IMR-90 (cell line): ENCODE measurements at regions not wholly inside any gene's neighbourhood (a gene's known extent, or its start where the extent isn't known, plus 50 kb on each side); places are given as distances from the start of the nearest gene placed in this dataset.

Source experiments
- ATAC-seq: fragments of 200-7000 bp; cut with Tn5 transposase; 2 replicates; pipeline ENCODE4 v1.9.1; 2020; ENCODE audit warnings: low read depth, mild to moderate bottlenecking, moderate library complexity
- BruUV-seq: library from RNA; stranded (reverse); fragments of 400-500 nt; replicated peaks from 2 replicates; lab custom pipeline; 2021; lab: Mats Ljungman, UMichigan
- CTCF ChIA-PET: fragments of 300-600 bp; formaldehyde crosslinking; extraction: SDS; loops from one replicate; lab custom pipeline; 2021; ENCODE audit warnings: antibody characterized with exemption; lab: Yijun Ruan, JAX
- POLR2A ChIA-PET: fragments of 300-600 bp; sonication (Branson Sonifier 250); formaldehyde crosslinking; loops from one replicate; lab custom pipeline; 2022; ENCODE audit warnings: antibody characterized with exemption; ENCODE audit not compliant: unreplicated experiment; lab: Charles Lee
- DNase-seq: peaks from one replicate; pipeline ENCODE4 v3.0.0; 2013
- H2AFZ ChIP-seq: replicated peaks from 2 replicates; pipeline ENCODE3; 2013; ENCODE audit warnings: low read length, mild to moderate bottlenecking; ENCODE audit not compliant: poor library complexity
- H2AK5ac ChIP-seq: 2 replicates; pipeline ENCODE4 v1.6.1; 2013; ENCODE audit warnings: low read depth, low read length, inconsistent platforms
- H2AK9ac ChIP-seq: replicated peaks from 2 replicates; pipeline ENCODE3; 2013; ENCODE audit warnings: mild to moderate bottlenecking, low read depth, low read length, moderate library complexity; ENCODE audit not compliant: poor library complexity
- H2BK120ac ChIP-seq: 2 replicates; pipeline ENCODE4 v1.6.1; 2013; ENCODE audit warnings: low read depth, low read length, inconsistent platforms
- H2BK15ac ChIP-seq: 3 replicates; pipeline ENCODE4 v1.6.1; 2013; ENCODE audit warnings: low read depth, low read length, inconsistent platforms
- H2BK20ac ChIP-seq: 2 replicates; pipeline ENCODE4 v1.6.1; 2013; ENCODE audit warnings: low read depth, mild to moderate bottlenecking, inconsistent platforms, low read length, moderate library complexity
- H2BK5ac ChIP-seq: 2 replicates; pipeline ENCODE4 v1.6.1; 2013; ENCODE audit warnings: mild to moderate bottlenecking, low read depth, low read length, inconsistent platforms; ENCODE audit not compliant: poor library complexity, severe bottlenecking
- H3K14ac ChIP-seq: replicated peaks from 2 replicates; pipeline ENCODE4 v1.6.1; 2013; ENCODE audit warnings: low read depth, low read length, inconsistent platforms
- H3K18ac ChIP-seq: 2 replicates; pipeline ENCODE4 v1.6.1; 2013; ENCODE audit warnings: low read depth, low read length, control low read depth
- H3K23ac ChIP-seq: 2 replicates; pipeline ENCODE4 v1.6.1; 2013; ENCODE audit warnings: low read depth, low read length, inconsistent platforms
- H3K27ac ChIP-seq: 2 replicates; pipeline ENCODE4 v1.5.1; 2013; ENCODE audit warnings: mild to moderate bottlenecking, control low read depth, low read length; ENCODE audit not compliant: insufficient read depth
- H3K27me3 ChIP-seq: 2 replicates; pipeline ENCODE4 v1.6.1; 2013; ENCODE audit warnings: low read length; ENCODE audit not compliant: control insufficient read depth, insufficient read depth
- H3K36me3 ChIP-seq: 2 replicates; pipeline ENCODE4 v1.6.1; 2013; ENCODE audit warnings: low read length, mixed read lengths; ENCODE audit not compliant: control insufficient read depth, insufficient read depth
- H3K4ac ChIP-seq: 2 replicates; pipeline ENCODE4 v1.6.1; 2013; ENCODE audit warnings: low read depth, low read length, inconsistent platforms
- H3K4me1 ChIP-seq: 2 replicates; pipeline ENCODE4 v1.6.1; 2013; ENCODE audit warnings: low read length, mixed read lengths; ENCODE audit not compliant: control insufficient read depth, insufficient read depth
- H3K4me2 ChIP-seq: 2 replicates; pipeline ENCODE4 v1.6.1; 2013; ENCODE audit warnings: low read depth, mild to moderate bottlenecking, control low read depth, low read length, moderate library complexity
- H3K4me3 ChIP-seq: 2 replicates; pipeline ENCODE4 v1.5.1; 2013; ENCODE audit warnings: low read depth, mild to moderate bottlenecking, control low read depth, low read length, moderate library complexity; ENCODE audit not compliant: insufficient read depth
- H3K56ac ChIP-seq: 2 replicates; pipeline ENCODE4 v1.6.1; 2013; ENCODE audit warnings: low read length, inconsistent platforms; ENCODE audit not compliant: insufficient read depth; ENCODE audit errors: extremely low read depth
- H3K79me1 ChIP-seq, 2 experiments: 2 replicates each; pipeline ENCODE4 v1.6.1; 2013; ENCODE audit warnings: low read length in 2 of 2, inconsistent platforms in 1 of 2, low read depth in 1 of 2
- H3K9ac ChIP-seq: 2 replicates; pipeline ENCODE4 v1.6.1; 2013; ENCODE audit warnings: low read depth, low read length, control low read depth
- H3K9me1 ChIP-seq: 2 replicates; pipeline ENCODE4 v1.6.1; 2013; ENCODE audit warnings: low read length, inconsistent platforms; ENCODE audit not compliant: insufficient read depth
- H3K9me3 ChIP-seq: 2 replicates; pipeline ENCODE4 v1.6.1; 2013; ENCODE audit warnings: low read length; ENCODE audit not compliant: control insufficient read depth, insufficient read depth
- H4K20me1 ChIP-seq: 2 replicates; pipeline ENCODE4 v1.6.1; 2013; ENCODE audit warnings: low read length, inconsistent platforms; ENCODE audit not compliant: insufficient read depth
- H4K5ac ChIP-seq: 2 replicates; pipeline ENCODE4 v1.6.1; 2013; ENCODE audit warnings: mild to moderate bottlenecking, low read depth, low read length, control low read depth
- H4K8ac ChIP-seq, 2 experiments: 2 replicates each; pipeline ENCODE4 v1.6.1; 2013; ENCODE audit warnings: low read depth in 2 of 2, low read length in 2 of 2, control low read depth in 1 of 2, inconsistent platforms in 1 of 2
- H4K91ac ChIP-seq: 2 replicates; pipeline ENCODE4 v1.6.1; 2013; ENCODE audit warnings: low read depth, low read length, inconsistent platforms; ENCODE audit not compliant: insufficient read depth
- BHLHE40 ChIP-seq: fragments of 150-350 bp; IDR thresholded peaks from 2 replicates; pipeline ENCODE4 v1.6.1; 2016; ENCODE audit warnings: mild to moderate bottlenecking, low read depth, low read length
- CEBPB ChIP-seq: IDR thresholded peaks from 2 replicates; pipeline ENCODE4 v1.6.1; 2012; ENCODE audit warnings: low read depth, low read length, improper control_type of control experiment
- CHD1 ChIP-seq: IDR thresholded peaks from 2 replicates; pipeline ENCODE4 v1.6.1; 2012; ENCODE audit warnings: low read depth, low read length, improper control_type of control experiment
- FOS ChIP-seq: fragments of 150-350 bp; IDR thresholded peaks from 2 replicates; pipeline ENCODE4 v1.6.1; 2016; ENCODE audit warnings: low read depth, low read length
- MAFK ChIP-seq: IDR thresholded peaks from 2 replicates; pipeline ENCODE4 v1.6.1; 2012; ENCODE audit warnings: low read depth, low read length, improper control_type of control experiment
- MAZ ChIP-seq: IDR thresholded peaks from 2 replicates; pipeline ENCODE4 v1.6.1; 2012; ENCODE audit warnings: low read depth, mild to moderate bottlenecking, low read length, improper control_type of control experiment, moderate library complexity, borderline replicate concordance
- MXI1 ChIP-seq: IDR thresholded peaks from 2 replicates; pipeline ENCODE4 v1.6.1; 2012; ENCODE audit warnings: low read depth, mild to moderate bottlenecking, low read length, moderate library complexity, borderline replicate concordance
- NFE2L2 ChIP-seq: fragments of 150-350 bp; IDR thresholded peaks from 2 replicates; pipeline ENCODE4 v1.6.1; 2016; ENCODE audit warnings: low read depth, mild to moderate bottlenecking, low read length
- POLR2A ChIP-seq: IDR thresholded peaks from 2 replicates; pipeline ENCODE4 v1.6.1; 2012; ENCODE audit warnings: mild to moderate bottlenecking, low read depth, low read length
- RAD21 ChIP-seq: IDR thresholded peaks from 2 replicates; pipeline ENCODE4 v1.6.1; 2012; ENCODE audit warnings: low read length, improper control_type of control experiment
- RCOR1 ChIP-seq: IDR thresholded peaks from 2 replicates; pipeline ENCODE4 v1.6.1; 2012; ENCODE audit warnings: mild to moderate bottlenecking, low read length, improper control_type of control experiment; ENCODE audit not compliant: insufficient replicate concordance
- RFX5 ChIP-seq: IDR thresholded peaks from 2 replicates; pipeline ENCODE4 v1.8.0; 2012; ENCODE audit warnings: low read depth, mild to moderate bottlenecking, low read length, moderate library complexity
- SMC3 ChIP-seq: fragments of 150-350 bp; IDR thresholded peaks from 2 replicates; pipeline ENCODE4 v1.6.1; 2016; ENCODE audit warnings: low read depth, mild to moderate bottlenecking, antibody characterized with exemption, low read length, moderate library complexity
- WGBS, 2 experiments: methylation state at CpG; one replicate each; pipeline versions ENCODE4 v1.1.5 to v1.1.7; 2013; ENCODE audit warnings: missing lambda C conversion rate in 2 of 2; ENCODE audit not compliant: insufficient read length in 1 of 2; ENCODE audit errors: extremely low coverage in 2 of 2; 5-methylcytosine and 5-hydroxymethylcytosine counted together
- dilution Hi-C: fragments of 300-500 bp; cut with HindIII; formaldehyde crosslinking; loops from one replicate; pipeline ENCODE4 v1.14.3; 2018; ENCODE audit warnings: low sequenced_read_pairs; ENCODE audit not compliant: unreplicated experiment
- in situ Hi-C: fragments of 300-500 bp; cut with MboI; formaldehyde crosslinking; loops from 3 replicates; pipeline ENCODE4 v1.14.3; 2019; ENCODE audit warnings: low sequenced_read_pairs, inconsistent platforms, mixed read lengths
- intact Hi-C: fragments of 100-400 bp; cut with micrococcal nuclease; formaldehyde crosslinking; loops from 2 replicates; pipeline ENCODE4 v1.10.0; 2022
- TF ChIP-seq, protein P1 (sequence below): fragments of 150-350 bp; IDR thresholded peaks from 2 replicates; pipeline ENCODE4 v1.6.1; 2016; ENCODE audit warnings: low read depth, mild to moderate bottlenecking, low read length, moderate library complexity, borderline replicate concordance
- TF ChIP-seq, protein P2 (sequence below): fragments of 150-350 bp; IDR thresholded peaks from 2 replicates; pipeline ENCODE4 v1.6.1; 2017; ENCODE audit warnings: mild to moderate bottlenecking, antibody characterized with exemption, low read length, low read depth
- TF ChIP-seq, protein P3 (sequence below): conservative IDR thresholded peaks from 2 replicates; pipeline ENCODE4 v1.5.1; 2012; ENCODE audit warnings: mild to moderate bottlenecking, low read depth, low read length, improper control_type of control experiment

DNA sequence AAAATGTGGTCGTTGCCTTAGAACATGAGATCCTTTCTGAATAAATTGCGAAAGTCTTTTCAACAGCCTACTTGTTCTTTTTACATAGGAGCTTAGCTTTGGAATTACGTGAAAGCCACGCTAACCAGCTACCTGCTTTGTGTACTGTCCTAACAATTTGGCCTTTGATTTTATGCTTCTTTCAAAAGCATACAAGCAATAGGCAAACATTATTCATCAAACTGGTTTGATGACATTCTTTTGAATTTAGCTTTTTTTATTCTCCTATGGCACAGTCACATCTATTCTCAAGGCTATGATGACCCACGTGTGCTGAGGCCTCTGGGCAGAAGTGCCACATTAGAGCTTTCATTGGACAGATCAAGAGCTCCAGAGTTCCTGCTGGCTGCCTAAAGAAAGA is 178.0 kb upstream of the DPT start:
- H4K8ac ChIP-seq = no peak overlapping the region
- no peak for DNase-seq
- no peaks in the 10 kb centered on the region for H3K27me3 ChIP-seq
- H3K23ac ChIP-seq = no peak overlapping the region
- H2AFZ ChIP-seq = no peak overlapping the region
- H3K9me3 ChIP-seq = no peaks in the 10 kb centered on the region
- TF ChIP-seq FOS (no peak), NFE2L2 (no peak), POLR2A (no peak), CHD1 (no peak), RAD21 (no peak), RCOR1 (no peak), CEBPB (no peak), SMC3 (no peak), BHLHE40 (no peak), MAZ (no peak), MXI1 (no peak), MAFK (no peak), RFX5 (no peak)
- TF ChIP-seq, protein P1, sequence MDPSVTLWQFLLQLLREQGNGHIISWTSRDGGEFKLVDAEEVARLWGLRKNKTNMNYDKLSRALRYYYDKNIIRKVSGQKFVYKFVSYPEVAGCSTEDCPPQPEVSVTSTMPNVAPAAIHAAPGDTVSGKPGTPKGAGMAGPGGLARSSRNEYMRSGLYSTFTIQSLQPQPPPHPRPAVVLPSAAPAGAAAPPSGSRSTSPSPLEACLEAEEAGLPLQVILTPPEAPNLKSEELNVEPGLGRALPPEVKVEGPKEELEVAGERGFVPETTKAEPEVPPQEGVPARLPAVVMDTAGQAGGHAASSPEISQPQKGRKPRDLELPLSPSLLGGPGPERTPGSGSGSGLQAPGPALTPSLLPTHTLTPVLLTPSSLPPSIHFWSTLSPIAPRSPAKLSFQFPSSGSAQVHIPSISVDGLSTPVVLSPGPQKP = no peak
- TF ChIP-seq, protein P2, sequence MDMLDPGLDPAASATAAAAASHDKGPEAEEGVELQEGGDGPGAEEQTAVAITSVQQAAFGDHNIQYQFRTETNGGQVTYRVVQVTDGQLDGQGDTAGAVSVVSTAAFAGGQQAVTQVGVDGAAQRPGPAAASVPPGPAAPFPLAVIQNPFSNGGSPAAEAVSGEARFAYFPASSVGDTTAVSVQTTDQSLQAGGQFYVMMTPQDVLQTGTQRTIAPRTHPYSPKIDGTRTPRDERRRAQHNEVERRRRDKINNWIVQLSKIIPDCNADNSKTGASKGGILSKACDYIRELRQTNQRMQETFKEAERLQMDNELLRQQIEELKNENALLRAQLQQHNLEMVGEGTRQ = no peak
- TF ChIP-seq, protein P3, sequence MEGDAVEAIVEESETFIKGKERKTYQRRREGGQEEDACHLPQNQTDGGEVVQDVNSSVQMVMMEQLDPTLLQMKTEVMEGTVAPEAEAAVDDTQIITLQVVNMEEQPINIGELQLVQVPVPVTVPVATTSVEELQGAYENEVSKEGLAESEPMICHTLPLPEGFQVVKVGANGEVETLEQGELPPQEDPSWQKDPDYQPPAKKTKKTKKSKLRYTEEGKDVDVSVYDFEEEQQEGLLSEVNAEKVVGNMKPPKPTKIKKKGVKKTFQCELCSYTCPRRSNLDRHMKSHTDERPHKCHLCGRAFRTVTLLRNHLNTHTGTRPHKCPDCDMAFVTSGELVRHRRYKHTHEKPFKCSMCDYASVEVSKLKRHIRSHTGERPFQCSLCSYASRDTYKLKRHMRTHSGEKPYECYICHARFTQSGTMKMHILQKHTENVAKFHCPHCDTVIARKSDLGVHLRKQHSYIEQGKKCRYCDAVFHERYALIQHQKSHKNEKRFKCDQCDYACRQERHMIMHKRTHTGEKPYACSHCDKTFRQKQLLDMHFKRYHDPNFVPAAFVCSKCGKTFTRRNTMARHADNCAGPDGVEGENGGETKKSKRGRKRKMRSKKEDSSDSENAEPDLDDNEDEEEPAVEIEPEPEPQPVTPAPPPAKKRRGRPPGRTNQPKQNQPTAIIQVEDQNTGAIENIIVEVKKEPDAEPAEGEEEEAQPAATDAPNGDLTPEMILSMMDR = no peak
- H2AK9ac ChIP-seq = no peak overlapping the region
- H2AK5ac ChIP-seq = no peak overlapping the region
- no peaks in the 10 kb centered on the region for H4K20me1 ChIP-seq
- no TSS peak for BruUV-seq
- ChIA-PET CTCF (interaction anchor here (1.2 kb wide), 1 partner anchor 441 kb away, joined by 3 read pairs; no protein-coding TSS in a partner anchor), POLR2A (interaction anchor here (1.1 kb wide), 1 partner anchor 13 kb away, joined by 3 read pairs; no protein-coding TSS in a partner anchor)
- H3K4me3 ChIP-seq = no peak overlapping the region
- whole genome bisulfite sequencing, 2 experiments = 40% methylated on average over 1 of the region's 5 CpGs; no CpG with 5 or more reads in 1 of the 2 experiments
- no peak overlapping the region for H2BK120ac ChIP-seq
- no peak overlapping the region for H2BK5ac ChIP-seq
- H3K56ac ChIP-seq = no peak overlapping the region
- no peak overlapping the region for H3K14ac ChIP-seq
- H3K9ac ChIP-seq = no peak overlapping the region
- no peaks in the 10 kb centered on the region for H3K9me1 ChIP-seq
- in situ Hi-C loops (no loop called here), dilution Hi-C loops (no loop called here), intact Hi-C loops (no loop called here)
- no peaks in the 10 kb centered on the region for H3K36me3 ChIP-seq
- H3K79me1 ChIP-seq = no peaks in the 10 kb centered on the region
- H2BK20ac ChIP-seq = no peak overlapping the region
- no peak overlapping the region for H4K5ac ChIP-seq
- H3K4me1 ChIP-seq = no peaks in the 10 kb centered on the region
- H4K91ac ChIP-seq = no peak overlapping the region
- no peak overlapping the region for H3K27ac ChIP-seq
- no peak overlapping the region for H3K4me2 ChIP-seq
- H3K4ac ChIP-seq = no peak overlapping the region
- no peak overlapping the region for H3K18ac ChIP-seq
- H2BK15ac ChIP-seq = no peak overlapping the region
- ATAC-seq = no peak
